NCI-H524 treated with DMSO at 0.1 percent for 48 hours (cell line): ENCODE measurements at regions not wholly inside any gene's neighbourhood (a gene's known extent, or its start where the extent isn't known, plus 50 kb on each side); places are given as distances from the start of the nearest gene placed in this dataset.

Experiments
- DNase-seq: peaks from one replicate; lab custom pipeline; 2025; lab: John Stamatoyannopoulos, UW

DNA sequence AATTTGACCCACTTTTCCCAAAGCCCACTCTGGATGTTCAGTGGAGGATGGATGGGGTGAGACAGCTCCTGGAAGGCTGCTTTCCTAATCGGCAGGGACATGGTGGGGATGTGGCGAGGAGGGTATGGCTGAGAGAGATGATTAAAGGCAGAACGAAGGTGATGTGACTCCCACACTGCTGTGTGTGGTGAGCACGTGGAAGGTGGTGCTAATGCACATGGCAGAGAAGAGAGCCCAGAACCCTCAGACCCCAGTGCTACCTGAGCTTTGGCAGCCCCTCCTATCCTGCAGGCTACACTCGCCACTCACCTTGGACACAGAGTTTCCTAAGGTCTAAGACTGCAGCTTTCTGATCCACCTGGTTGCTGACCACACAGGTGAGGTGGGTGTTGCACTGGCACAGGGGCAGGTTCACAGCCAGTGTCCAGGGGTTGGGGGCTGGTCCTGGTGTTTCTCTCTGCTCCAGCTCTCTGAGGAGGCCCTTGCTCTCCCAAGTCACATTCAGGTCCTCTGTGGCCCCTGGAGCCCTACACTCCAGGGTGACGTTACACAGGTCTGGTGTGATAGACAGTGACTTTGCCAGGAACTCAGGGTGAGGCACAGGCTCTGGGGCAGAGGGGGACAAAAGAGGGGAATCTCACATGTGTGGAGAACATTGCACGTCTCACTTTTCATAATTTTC lies 151.4 kb upstream of the ETV3 start:
- no peak for DNase-seq

DNA sequence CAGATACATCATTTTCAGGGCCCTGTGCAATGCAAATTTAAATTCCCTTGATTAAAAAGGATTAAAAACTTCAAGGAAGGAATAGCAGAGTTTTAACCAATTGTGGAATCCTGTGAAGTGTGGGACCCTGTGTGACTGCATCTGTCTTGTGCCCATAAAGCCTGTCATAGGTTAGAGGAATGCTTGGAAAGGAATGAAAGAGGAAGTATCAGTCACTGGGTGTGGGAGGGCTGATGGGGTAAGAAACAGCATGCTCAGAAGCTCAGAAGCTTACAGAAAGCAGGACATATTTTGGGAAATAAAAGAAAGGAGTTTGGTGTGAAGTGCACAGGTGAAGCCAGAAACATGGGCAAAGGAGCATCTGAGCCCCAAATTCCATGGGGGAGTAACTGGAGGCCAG lies 150.8 kb upstream of the ETV3 start:
- no peak for DNase-seq

DNA sequence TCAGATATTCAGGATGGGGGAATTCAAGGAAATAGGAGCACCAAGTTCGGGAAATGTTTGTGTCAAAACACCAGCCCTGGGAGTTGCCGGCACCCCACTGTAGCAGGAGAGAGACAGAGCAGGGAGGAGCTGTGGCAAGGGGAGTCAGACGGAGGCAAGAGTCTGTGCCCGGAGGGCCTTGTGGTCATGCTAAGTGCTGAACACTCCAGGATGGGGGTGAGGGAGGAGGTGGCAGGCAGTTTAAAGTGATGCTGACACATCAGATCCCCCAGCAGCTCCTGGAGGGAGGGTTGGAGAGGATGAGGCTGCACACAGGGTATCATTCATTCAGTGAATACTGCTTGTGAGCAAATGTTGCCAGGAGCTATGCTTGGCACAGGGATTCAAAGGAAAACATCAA lies 150.3 kb upstream of the ETV3 start:
- DNase-seq = no peak

DNA sequence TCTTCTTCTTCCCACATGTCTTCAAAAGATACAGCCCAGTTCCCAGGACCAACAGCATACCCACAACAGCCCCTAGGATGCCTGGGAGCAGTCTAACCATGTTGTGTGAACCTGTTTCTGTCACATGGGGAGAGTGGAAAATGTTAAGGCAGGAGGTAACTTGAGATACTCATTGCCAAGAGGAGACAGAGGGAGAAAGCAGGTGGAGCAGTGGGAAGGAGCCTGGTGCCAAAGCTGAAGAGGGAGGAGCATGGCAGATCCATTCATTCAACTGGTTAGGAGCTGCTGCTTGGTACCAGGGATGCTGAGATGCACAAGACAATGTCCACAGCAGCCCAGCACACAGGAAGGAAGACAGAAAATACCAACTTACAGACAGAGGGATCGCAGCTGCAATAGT lies 149.8 kb upstream of the ETV3 start:
- no peak for DNase-seq

GRCh38 chr1:157287462-157287861 lies 149.3 kb upstream of the ETV3 start:
- DNase-seq = no peak

DNA sequence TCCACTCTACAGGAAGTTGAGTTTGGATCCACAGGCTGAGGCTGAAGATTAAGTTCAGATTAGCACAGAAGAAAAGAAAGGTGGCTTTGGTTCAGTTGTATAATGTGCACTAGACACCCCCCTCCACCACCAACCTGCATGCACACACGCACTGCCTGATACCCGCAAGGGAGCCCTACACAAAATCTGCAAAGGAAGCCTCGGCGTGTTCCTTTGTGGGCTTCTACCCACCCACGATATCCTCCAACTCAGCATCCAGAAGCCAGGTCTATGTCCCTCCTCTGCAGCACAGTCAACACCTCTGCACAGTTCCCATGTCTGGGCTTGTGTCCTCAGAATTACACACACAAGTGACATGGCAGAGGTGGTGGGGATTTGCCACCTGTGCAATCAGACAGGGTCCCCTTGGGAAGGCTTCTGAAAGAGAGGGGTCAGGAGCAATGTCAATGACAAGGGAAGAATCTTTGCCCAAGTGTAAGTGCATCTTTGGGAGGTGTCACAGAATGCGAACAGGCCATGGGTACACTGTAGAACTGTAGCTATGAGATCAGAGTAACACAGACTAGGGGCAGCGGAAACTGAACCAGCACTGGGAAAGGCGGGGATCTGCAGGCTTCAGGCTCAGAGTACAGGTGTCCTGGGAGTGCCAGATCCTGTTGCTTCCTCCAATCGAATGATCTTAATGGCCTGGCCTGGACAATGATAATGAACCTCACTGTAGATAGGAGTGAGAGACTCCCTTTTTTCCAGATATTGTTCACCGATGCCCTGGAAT lies 148.6 kb upstream of the ETV3 start:
- DNase-seq = no peak

DNA sequence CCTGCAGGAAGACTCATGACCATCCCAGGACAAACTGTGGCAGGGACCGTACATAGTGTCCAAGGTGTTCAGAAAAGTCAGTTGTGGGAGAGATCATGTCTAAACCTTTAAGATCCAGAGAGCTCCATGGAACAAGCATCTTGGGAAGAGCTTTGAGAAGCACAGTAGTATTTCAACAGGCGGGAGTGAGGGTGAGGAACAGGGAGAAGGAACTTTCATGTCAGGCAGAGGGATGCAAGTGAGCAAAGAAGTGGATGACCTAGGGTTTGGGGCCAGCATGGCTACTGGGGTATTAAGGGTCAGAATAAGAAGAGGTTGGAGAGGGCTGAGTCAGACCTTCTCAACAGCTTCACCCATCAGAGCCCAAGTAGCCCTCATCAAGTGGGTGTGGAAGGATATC lies 147.9 kb upstream of the ETV3 start:
- no peak for DNase-seq

DNA sequence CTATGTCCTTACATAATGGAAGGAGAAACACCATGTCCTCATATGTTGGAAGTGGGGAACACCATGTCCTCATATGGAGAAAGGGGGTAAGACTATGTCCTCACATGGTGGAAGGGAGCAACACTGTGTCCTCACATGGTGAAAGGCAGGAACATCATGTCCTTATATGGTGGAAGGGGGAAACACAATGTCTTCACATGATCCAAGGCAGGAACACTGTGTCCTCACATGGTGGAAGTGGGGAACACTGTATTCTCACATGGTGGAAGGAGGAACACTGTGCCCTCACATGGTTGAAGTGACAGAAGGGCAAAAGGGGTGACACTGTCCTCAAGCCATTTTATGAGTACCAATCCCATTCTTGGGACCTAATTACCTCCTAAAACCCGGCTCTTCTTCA lies 146.3 kb upstream of the ETV3 start:
- DNase-seq = no peak

DNA sequence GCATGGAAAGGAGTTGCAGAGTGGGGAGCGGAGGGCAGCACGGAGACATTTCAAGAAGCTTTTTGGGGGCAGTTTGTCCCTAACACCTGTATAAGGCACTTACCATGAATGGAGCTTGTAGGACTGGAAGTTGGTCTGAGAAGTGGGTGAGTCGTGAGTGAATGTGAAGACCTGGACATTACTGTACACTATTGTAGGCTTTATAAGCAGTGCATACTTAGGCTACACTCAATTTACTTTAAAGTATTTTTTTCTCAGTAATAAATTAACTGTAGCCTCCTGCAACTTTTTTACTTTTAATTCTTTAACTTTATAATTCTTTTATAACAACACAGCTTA lies 141.6 kb upstream of the ETV3 start:
- DNase-seq = no peak

GRCh38 chr1:157279138-157279801 lies 141.1 kb upstream of the ETV3 start:
- no peak for DNase-seq

DNA sequence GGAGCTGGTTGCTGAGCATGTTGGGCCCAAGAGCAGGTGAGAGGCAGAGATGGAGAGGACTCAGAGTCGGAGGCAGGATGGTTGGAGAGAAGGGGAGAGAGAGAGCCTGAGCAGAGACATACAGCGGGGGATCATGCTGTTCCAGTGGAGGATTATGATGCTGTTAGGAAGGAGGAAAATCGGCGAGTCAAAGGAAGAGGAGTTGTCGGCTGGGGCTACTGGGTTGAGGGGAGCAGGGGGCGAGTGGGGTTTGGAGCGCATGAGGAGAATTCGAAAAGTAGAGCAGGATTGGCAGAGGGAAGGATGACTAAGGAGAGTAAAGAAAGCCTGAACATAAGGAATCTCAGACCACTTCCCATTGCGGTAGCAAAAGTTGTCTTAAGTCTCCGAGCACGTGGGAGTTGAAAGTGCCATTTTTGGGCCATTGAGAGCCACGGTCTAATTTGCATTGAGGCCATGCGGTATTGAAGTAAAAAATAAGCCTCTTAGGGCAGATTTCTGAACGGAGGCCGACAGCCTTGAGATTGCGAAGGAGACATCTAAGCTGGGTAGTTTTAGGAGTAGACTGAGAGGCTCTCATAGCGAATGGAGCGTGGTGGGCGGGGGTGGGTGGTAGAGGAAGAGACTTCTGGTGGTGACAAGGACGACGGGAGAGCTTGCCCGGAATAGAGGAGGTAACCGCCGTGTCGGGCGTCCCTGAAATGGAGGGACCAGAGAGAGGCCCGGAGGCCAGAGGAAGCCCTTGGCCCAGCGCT lies 140.4 kb upstream of the ETV3 start:
- DNase-seq = no peak

GRCh38 chr1:157277913-157278312 lies 139.7 kb upstream of the ETV3 start:
- DNase-seq = no peak

GRCh38 chr1:157277281-157277680 lies 139.1 kb upstream of the ETV3 start:
- DNase-seq = no peak

- DNase-seq = no peak
These were observed 136.7 kb upstream of the ETV3 start for GRCh38 chr1:157274698-157275534.

- no peak for DNase-seq
These were observed 134.7 kb upstream of the ETV3 start for GRCh38 chr1:157272729-157273524.

DNA sequence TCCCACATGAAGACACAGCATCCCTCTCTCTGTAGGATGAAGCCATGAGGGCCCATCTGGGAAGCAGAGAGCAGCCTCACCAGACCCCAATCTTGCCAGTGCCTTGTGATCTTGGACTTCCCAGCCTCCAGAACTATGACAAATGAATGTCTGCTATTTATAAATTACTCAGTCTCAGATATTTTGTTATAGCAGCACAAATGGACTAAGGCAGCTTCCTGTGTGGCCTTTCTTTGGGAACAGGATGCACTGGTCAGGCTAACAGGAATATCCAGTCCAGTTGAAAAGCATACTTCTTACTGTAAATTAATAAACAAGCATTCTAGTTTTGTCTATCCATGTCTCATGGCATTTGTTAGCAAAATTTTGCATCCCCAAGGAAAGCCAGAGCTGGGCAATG lies 134.1 kb upstream of the ETV3 start:
- DNase-seq = no peak

DNA sequence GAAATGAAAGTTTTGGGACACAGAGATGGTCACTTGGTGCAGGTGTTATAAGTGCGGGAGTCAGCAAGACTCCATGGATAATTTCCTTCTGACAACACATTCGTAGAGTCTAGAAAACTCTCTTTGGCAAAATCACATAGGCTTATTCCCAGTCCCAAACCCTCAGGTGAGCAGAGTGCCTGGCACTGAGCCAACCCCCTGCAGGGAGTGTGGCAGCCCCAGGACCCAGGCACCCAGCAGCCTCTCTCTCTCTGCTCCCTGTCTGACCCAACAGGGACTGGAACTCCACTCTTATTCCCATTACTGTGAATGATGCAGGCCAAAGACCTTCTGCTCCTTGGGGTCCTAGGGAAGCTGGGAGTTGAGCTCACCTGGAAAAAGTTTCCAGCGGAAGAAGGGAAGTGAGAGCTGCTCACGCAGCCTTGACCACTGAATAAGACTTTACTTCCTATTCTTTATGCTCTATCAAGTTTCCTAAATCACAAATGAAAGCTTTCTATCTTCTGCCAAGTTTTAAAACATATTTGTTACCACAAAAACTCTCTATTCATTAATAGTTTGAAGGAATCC lies 132.6 kb upstream of the ETV3 start:
- DNase-seq = no peak

DNA sequence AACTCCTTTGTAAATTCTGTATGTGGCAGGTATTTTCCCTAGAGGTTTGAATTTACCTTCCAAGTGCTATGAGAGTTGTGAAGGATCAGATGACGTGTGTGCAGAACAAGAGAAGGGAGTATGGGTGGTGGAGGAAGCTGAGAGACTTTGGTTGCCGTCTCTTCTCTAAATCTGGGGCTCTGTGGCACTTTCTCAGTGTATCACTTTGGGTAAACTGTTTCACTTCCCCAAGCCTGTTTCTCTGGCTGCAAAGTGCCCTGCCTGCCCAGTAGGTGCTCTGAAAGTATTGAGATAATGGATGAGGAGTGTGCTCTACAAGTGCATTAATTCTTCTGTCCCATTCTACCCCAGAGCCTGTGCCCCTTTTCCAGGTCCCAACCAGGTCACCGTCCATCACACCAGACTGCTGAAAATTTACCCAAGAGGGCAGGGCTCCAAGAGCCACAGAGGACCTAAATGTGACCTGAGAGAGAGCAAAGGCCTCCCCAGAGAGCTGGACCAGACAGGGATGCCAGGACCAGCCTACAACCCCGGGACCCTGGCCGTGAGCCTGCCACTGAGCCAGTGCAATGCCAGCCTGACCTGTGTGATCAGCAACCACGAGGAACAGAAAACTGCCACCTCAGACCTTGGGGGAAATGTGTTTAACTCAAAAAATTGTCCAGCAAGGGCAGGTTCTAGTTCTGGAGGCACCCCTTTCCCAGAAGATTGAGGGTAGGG lies 131.6 kb upstream of the ETV3 start:
- no peak for DNase-seq

GRCh38 chr1:157262891-157263290 lies 124.7 kb upstream of the ETV3 start:
- no peak for DNase-seq

- DNase-seq = no peak
These were observed 124.2 kb upstream of the ETV3 start for GRCh38 chr1:157262422-157262821.
